Neural cell (in vitro differentiated cells): ENCODE measurements at regions not wholly inside any gene's neighbourhood (a gene's known extent, or its start where the extent isn't known, plus 50 kb on each side); places are given as distances from the start of the nearest gene placed in this dataset.

ENCODE experiments used
- EP300 ChIP-seq: fragments of 450-650 bp; conservative IDR thresholded peaks from 2 replicates; pipeline ENCODE4 v1.6.1; 2014; ENCODE audit warnings: antibody characterized with exemption, mild to moderate bottlenecking, moderate library complexity; ENCODE audit not compliant: poor library complexity, severe bottlenecking
- EZH2 ChIP-seq: fragments of 200-600, 300-800 bp; shearing (Covaris generic), sonication (generic); IDR thresholded peaks from 2 replicates; pipeline ENCODE4 v1.6.1; 2014; ENCODE audit warnings: antibody characterized with exemption, low read length, borderline replicate concordance, mild to moderate bottlenecking; ENCODE audit not compliant: insufficient read depth, poor library complexity, severe bottlenecking
- MXI1 ChIP-seq: fragments of 450-650 bp; conservative IDR thresholded peaks from 2 replicates; pipeline ENCODE4 v1.6.1; 2014; ENCODE audit warnings: antibody characterized with exemption, mild to moderate bottlenecking; ENCODE audit not compliant: poor library complexity, severe bottlenecking
- POLR2AphosphoS5 ChIP-seq: IDR thresholded peaks from 2 replicates; pipeline ENCODE4 v1.6.1; 2012
- SMC3 ChIP-seq: fragments of 450-650 bp; conservative IDR thresholded peaks from 2 replicates; pipeline ENCODE4 v1.6.1; 2014; ENCODE audit warnings: antibody characterized with exemption, mild to moderate bottlenecking, moderate library complexity; ENCODE audit not compliant: poor library complexity
- TAF1 ChIP-seq: IDR thresholded peaks from 2 replicates; pipeline ENCODE4 v1.6.1; 2012; ENCODE audit warnings: low read depth
- TF ChIP-seq, protein P1 (sequence below): IDR thresholded peaks from 2 replicates; pipeline ENCODE4 v1.6.1; 2012; ENCODE audit warnings: borderline replicate concordance
- TF ChIP-seq, protein P2 (sequence below): fragments of 450-650 bp; IDR thresholded peaks from 2 replicates; pipeline ENCODE4 v1.5.1; 2014; ENCODE audit warnings: antibody characterized with exemption, mild to moderate bottlenecking, moderate library complexity; ENCODE audit not compliant: poor library complexity, severe bottlenecking

DNA sequence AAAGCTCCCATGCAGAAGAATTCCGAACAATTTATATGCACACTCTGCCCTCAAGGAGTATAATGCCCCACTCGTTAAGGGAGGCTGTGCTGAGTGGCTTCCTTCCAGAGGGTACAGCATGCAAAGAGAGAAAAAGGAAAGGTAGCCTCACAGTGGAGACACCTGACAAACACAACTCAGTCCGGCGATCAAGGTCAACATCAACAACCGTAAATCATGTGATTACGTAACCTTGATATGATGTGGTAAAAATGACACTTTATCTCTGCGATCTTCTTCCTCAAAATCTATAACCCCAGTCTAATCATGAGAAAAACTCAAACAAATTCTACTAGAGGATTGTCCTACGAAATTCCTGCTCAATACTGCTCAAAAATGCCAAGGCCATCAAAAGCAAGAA, 400.5 kb upstream of the CCDC196 start:
- no peak for TF ChIP-seq EZH2
- TF ChIP-seq, protein P1, sequence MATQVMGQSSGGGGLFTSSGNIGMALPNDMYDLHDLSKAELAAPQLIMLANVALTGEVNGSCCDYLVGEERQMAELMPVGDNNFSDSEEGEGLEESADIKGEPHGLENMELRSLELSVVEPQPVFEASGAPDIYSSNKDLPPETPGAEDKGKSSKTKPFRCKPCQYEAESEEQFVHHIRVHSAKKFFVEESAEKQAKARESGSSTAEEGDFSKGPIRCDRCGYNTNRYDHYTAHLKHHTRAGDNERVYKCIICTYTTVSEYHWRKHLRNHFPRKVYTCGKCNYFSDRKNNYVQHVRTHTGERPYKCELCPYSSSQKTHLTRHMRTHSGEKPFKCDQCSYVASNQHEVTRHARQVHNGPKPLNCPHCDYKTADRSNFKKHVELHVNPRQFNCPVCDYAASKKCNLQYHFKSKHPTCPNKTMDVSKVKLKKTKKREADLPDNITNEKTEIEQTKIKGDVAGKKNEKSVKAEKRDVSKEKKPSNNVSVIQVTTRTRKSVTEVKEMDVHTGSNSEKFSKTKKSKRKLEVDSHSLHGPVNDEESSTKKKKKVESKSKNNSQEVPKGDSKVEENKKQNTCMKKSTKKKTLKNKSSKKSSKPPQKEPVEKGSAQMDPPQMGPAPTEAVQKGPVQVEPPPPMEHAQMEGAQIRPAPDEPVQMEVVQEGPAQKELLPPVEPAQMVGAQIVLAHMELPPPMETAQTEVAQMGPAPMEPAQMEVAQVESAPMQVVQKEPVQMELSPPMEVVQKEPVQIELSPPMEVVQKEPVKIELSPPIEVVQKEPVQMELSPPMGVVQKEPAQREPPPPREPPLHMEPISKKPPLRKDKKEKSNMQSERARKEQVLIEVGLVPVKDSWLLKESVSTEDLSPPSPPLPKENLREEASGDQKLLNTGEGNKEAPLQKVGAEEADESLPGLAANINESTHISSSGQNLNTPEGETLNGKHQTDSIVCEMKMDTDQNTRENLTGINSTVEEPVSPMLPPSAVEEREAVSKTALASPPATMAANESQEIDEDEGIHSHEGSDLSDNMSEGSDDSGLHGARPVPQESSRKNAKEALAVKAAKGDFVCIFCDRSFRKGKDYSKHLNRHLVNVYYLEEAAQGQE = no peak
- TF ChIP-seq, protein P2, sequence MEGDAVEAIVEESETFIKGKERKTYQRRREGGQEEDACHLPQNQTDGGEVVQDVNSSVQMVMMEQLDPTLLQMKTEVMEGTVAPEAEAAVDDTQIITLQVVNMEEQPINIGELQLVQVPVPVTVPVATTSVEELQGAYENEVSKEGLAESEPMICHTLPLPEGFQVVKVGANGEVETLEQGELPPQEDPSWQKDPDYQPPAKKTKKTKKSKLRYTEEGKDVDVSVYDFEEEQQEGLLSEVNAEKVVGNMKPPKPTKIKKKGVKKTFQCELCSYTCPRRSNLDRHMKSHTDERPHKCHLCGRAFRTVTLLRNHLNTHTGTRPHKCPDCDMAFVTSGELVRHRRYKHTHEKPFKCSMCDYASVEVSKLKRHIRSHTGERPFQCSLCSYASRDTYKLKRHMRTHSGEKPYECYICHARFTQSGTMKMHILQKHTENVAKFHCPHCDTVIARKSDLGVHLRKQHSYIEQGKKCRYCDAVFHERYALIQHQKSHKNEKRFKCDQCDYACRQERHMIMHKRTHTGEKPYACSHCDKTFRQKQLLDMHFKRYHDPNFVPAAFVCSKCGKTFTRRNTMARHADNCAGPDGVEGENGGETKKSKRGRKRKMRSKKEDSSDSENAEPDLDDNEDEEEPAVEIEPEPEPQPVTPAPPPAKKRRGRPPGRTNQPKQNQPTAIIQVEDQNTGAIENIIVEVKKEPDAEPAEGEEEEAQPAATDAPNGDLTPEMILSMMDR = no peak
- no peak for TF ChIP-seq EP300
- no peak for TF ChIP-seq POLR2AphosphoS5
- TF ChIP-seq TAF1 = no peak
- no peak for TF ChIP-seq MXI1
- TF ChIP-seq SMC3 = no peak
